Left ventricle myocardium inferior (tissue), 1 donor: ENCODE measurements at regions not wholly inside any gene's neighbourhood (a gene's known extent, or its start where the extent isn't known, plus 50 kb on each side); places are given as distances from the start of the nearest gene placed in this dataset.
"Not testable (repeated sequence)": the region's sequence is repeated elsewhere in the genome, so short reads cannot be mapped to it uniquely, and the experiment has no call there.

Source experiments
- DNase-seq: peaks from one replicate; pipeline ENCODE4 v3.0.0-alpha.2; 2020
- H3K27ac ChIP-seq: fragments of 200-600 bp; replicated peaks from 2 replicates; pipeline ENCODE4 v1.8.0; 2021
- H3K27me3 ChIP-seq: fragments of 200-600 bp; 2 replicates; pipeline ENCODE4 v1.8.0; 2021; ENCODE audit warnings: low read depth
- H3K36me3 ChIP-seq: fragments of 200-600 bp; 2 replicates; pipeline ENCODE4 v1.8.0; 2021
- H3K4me1 ChIP-seq: fragments of 200-600 bp; 2 replicates; pipeline ENCODE4 v1.8.0; 2021
- H3K4me3 ChIP-seq: fragments of 200-600 bp; 2 replicates; pipeline ENCODE4 v1.8.0; 2021; ENCODE audit warnings: mild to moderate bottlenecking, moderate library complexity
- H3K9me3 ChIP-seq: fragments of 200-600 bp; replicated peaks from 2 replicates; pipeline ENCODE4 v1.8.0; 2021
- intact Hi-C: fragments of 100-400 bp; cut with micrococcal nuclease; formaldehyde crosslinking; loops from one replicate; pipeline ENCODE4 v1.11.0; 2022
- TF ChIP-seq, protein P1 (sequence below): fragments of 200-600 bp; IDR thresholded peaks from 2 replicates; pipeline ENCODE4 v1.8.0; 2021; ENCODE audit warnings: antibody characterized with exemption, mild to moderate bottlenecking, borderline replicate concordance
- donor health status: DM: no; HTN: yes; CAD: no; lungs with severe emphysema.

DNA sequence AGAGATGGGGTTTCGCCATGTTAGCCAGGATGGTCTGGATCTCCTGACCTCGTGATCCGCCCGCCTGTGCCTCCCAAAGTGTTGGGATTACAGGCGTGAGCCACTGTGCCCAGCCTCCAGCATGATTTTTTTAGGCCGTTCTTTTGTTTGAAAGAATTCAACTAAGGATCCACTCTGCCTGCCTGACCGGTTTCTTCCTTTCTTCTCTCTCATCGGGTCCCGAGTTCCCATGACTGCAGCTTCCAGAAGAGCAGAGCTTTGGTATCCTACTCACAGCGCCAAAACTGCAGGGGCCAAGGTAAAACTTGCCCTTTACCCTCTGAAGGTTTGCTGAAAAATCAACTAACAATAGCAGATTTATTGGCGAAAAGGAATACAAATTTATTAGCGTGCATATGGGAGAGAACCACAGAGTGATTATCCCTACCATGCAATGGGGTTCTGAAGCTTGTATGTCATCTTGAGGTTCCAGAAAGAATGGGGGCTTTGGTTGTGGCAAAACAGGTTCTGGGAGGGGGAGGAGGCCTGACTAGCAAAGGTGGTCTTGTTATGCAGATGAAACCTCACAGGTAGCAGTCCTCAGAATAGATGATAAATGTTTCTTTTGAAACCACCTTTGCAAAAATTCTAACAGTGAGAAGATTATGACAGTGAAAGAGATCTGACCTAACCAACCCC, 87.0 kb upstream of the MSH6 start:
- Histone ChIP-seq H3K36me3 (no peaks in the 10 kb centered on the region), H3K4me3 (no peak overlapping the region), H3K27me3 (peaks cover 28% of the 10 kb centered on the region), H3K4me1 (no peaks in the 10 kb centered on the region), H3K27ac (no peak overlapping the region), H3K9me3 (no peaks in the 10 kb centered on the region)
- TF ChIP-seq, protein P1, sequence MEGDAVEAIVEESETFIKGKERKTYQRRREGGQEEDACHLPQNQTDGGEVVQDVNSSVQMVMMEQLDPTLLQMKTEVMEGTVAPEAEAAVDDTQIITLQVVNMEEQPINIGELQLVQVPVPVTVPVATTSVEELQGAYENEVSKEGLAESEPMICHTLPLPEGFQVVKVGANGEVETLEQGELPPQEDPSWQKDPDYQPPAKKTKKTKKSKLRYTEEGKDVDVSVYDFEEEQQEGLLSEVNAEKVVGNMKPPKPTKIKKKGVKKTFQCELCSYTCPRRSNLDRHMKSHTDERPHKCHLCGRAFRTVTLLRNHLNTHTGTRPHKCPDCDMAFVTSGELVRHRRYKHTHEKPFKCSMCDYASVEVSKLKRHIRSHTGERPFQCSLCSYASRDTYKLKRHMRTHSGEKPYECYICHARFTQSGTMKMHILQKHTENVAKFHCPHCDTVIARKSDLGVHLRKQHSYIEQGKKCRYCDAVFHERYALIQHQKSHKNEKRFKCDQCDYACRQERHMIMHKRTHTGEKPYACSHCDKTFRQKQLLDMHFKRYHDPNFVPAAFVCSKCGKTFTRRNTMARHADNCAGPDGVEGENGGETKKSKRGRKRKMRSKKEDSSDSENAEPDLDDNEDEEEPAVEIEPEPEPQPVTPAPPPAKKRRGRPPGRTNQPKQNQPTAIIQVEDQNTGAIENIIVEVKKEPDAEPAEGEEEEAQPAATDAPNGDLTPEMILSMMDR = no peak
- intact Hi-C loops = no loop called here
- no peak for DNase-seq

DNA sequence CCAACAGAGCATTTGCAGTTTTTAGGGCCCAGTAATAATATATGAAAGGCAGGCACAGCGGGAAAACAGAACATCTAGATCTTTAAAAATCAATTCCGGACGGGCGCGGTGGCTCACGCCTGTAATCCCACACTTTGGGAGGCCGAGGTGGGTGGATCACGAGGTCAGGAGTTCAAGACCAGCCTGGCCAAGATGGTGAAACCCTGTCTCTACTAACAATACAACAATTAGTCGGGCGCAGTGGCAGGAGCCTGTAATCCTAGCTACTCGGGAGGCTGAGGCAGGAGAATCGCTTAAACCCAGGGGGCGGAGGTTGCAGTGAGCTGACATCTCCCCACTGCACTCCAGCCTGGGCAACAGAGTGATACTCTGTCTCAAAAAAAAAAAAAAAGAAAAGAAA, 88.5 kb upstream of the MSH6 start:
- peaks cover 28% of the 10 kb centered on the region for H3K27me3 ChIP-seq
- DNase-seq, intact Hi-C loops, H3K4me3 ChIP-seq, H3K27ac ChIP-seq, H3K4me1 ChIP-seq, H3K9me3 ChIP-seq, H3K36me3 ChIP-seq: not testable (repeated sequence)

DNA sequence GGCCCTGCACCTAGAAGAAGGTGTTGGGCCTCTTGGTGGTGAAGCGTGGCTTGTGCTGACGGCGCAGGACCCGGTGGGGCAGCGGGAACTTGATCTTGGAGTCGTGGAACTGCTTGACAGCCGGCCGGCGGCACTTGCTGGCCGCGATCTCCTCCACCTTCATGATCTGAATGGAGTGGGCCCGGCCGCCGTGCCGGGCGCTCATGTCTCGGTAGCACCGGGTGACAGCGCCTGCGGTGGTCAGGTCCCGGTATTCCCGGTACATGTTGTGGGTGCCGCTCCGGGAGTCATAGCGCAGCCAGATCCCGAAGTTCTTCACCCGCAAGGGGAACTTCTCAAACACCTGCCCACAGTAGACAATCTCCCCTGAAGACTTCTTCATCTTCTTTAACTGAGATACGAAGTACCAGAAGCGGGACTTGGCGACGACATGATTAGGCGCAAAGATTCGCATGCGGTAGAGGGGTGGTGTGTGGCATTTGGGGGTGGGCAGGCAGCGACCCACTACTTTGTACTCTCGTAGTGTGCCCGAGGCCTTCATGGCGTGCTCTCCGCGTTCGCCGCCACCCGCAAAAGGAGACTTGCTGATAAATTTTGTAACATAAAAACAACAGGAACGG, 92.1 kb upstream of the MSH6 start:
- H3K36me3 ChIP-seq, DNase-seq, H3K4me1 ChIP-seq, H3K4me3 ChIP-seq, H3K27ac ChIP-seq, intact Hi-C loops, H3K9me3 ChIP-seq: not testable (repeated sequence)
- peaks cover 13% of the 10 kb centered on the region for H3K27me3 ChIP-seq

DNA sequence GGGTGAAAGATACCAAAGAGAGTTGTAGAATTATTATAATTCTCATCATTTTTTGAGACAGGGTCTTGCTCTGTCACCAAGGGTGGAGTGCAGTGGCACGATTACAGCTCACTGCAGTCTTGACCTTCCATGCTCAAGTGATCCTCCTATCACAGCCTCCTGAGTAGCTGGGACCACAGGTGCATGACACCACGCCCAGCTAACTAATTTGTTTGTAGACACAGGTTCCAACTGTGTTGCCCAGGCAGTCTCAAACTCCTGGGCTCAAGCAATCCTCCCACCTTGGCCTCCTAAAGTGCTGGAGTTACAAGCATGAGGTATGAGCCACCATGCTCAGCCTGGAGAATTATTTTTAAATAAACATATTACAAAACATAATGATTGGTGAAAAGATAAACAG, 92.8 kb upstream of the MSH6 start:
- DNase-seq = no peak
- intact Hi-C loops = no loop called here

DNA sequence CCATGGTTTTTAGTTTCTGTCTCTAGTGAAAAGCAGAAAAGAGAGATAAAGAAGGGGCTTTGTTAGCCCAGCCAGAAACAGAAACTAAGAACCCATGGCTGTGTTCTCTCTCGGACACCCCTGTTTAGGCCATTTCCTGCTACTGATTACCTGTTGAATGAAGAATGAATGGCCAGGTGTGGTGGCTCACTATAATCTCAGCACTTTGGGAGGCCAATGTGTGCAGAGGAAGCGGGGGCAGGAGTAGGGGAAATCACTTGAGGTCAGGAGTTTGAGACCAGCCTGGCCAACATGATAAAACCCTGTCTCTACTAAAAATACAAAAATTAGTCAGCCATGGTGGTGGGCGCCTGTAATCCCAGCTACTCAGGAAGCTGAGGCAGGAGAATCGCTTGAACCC, 93.8 kb upstream of the MSH6 start:
- H3K36me3 ChIP-seq, H3K27ac ChIP-seq, H3K9me3 ChIP-seq, DNase-seq, H3K4me1 ChIP-seq, intact Hi-C loops, H3K27me3 ChIP-seq, H3K4me3 ChIP-seq: not testable (repeated sequence)

More for the DNA sequence above, 92.8 kb upstream of the MSH6 start:
- H3K4me3 ChIP-seq = no peak overlapping the region
- TF ChIP-seq, protein P1 = no peak
- H3K27ac ChIP-seq = no peak overlapping the region
- H3K9me3 ChIP-seq = peaks cover 6% of the 10 kb centered on the region
- peaks cover 10% of the 10 kb centered on the region for H3K27me3 ChIP-seq
- no peaks in the 10 kb centered on the region for H3K36me3 ChIP-seq
- no peaks in the 10 kb centered on the region for H3K4me1 ChIP-seq

DNA sequence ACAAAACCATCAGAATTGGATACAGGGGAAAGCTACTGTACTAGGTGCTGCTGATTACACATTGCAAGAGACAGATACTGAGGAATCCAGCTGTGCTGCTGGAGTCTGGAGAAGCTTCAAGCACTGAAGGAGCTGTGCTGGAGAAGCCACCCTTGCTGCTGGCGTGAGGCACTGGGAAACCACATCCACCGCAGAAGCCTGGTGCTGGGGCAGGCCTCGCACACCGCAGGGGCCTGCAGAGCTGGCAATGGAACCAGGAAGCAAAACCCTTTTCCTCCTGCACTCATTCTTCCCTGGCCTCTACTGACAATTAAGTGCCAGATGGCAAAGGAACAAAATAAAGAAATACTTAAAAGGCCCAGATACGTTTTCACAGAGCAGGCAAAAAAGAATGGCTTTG, 94.4 kb upstream of the MSH6 start:
- Histone ChIP-seq H3K36me3 (no peaks in the 10 kb centered on the region), H3K4me1 (no peaks in the 10 kb centered on the region), H3K9me3 (peaks cover 6% of the 10 kb centered on the region), H3K27me3 (no peaks in the 10 kb centered on the region), H3K4me3 (no peak overlapping the region), H3K27ac (no peak overlapping the region)
- TF ChIP-seq, protein P1 = no peak
- no peak for DNase-seq
- intact Hi-C loops = no loop called here

DNA sequence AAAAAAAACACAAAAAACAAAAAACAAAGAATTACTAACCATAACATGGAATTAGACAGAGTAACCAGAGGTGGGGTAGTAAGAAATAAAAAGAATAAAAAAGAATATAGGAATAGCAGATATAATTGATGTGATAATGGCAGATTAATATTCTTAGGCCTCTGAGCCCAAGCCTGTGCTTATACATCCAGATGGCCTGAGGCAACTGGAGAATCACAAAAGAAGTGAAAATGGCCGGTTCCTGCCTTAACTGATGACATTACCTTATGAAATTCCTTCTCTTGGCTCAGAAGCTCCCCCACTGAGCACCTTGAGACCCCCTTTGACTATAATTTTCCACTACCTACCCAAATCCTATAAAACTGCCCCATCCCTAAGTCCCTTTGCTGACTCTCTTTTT, 95.1 kb upstream of the MSH6 start:
- intact Hi-C loops = no loop called here
- TF ChIP-seq, protein P1 = no peak
- Histone ChIP-seq H3K4me1 (no peaks in the 10 kb centered on the region), H3K9me3 (peaks cover 6% of the 10 kb centered on the region), H3K27me3 (no peaks in the 10 kb centered on the region), H3K4me3 (no peak overlapping the region), H3K36me3 (no peaks in the 10 kb centered on the region), H3K27ac (no peak overlapping the region)
- DNase-seq = no peak
